H9 (cell line): ENCODE measurements at regions not wholly inside any gene's neighbourhood (a gene's known extent, or its start where the extent isn't known, plus 50 kb on each side); places are given as distances from the start of the nearest gene placed in this dataset.

Experiments used
- DNase-seq: peaks from one replicate; pipeline ENCODE4 v3.0.0-alpha.2; 2017
- H2AFZ ChIP-seq: one replicate; pipeline ENCODE4 v1.6.1; 2013; ENCODE audit warnings: mild to moderate bottlenecking, low read length, control low read depth, moderate library complexity
- H2AK5ac ChIP-seq: 2 replicates; pipeline ENCODE4 v1.6.1; 2013; ENCODE audit warnings: low read length, control low read depth, mixed read lengths; ENCODE audit not compliant: insufficient read length
- H2BK120ac ChIP-seq: one replicate; pipeline ENCODE4 v1.6.1; 2013; ENCODE audit warnings: low read depth, mild to moderate bottlenecking, low read length, control low read depth, inconsistent platforms; ENCODE audit not compliant: poor library complexity, severe bottlenecking
- H2BK12ac ChIP-seq: 2 replicates; pipeline ENCODE4 v1.6.1; 2013; ENCODE audit warnings: low read length, control low read depth, mixed read lengths, low read depth; ENCODE audit not compliant: insufficient read length
- H2BK15ac ChIP-seq: 2 replicates; pipeline ENCODE4 v1.6.1; 2013; ENCODE audit warnings: low read depth, low read length, control low read depth
- H2BK20ac ChIP-seq: one replicate; pipeline ENCODE4 v1.6.1; 2013; ENCODE audit warnings: low read depth, mild to moderate bottlenecking, low read length, control low read depth, inconsistent platforms; ENCODE audit not compliant: poor library complexity, severe bottlenecking
- H2BK5ac ChIP-seq: 2 replicates; pipeline ENCODE4 v1.6.1; 2013; ENCODE audit warnings: low read length, control low read depth, mixed read lengths; ENCODE audit not compliant: insufficient read length
- H3K14ac ChIP-seq: 2 replicates; pipeline ENCODE4 v1.6.1; 2013; ENCODE audit warnings: low read length, control low read depth; ENCODE audit not compliant: insufficient read depth
- H3K18ac ChIP-seq: 2 replicates; pipeline ENCODE4 v1.6.1; 2013; ENCODE audit warnings: low read depth, mild to moderate bottlenecking, mixed read lengths, low read length, control low read depth; ENCODE audit not compliant: insufficient read length
- H3K23ac ChIP-seq: 2 replicates; pipeline ENCODE4 v1.6.1; 2013; ENCODE audit warnings: low read length, control low read depth, mixed read lengths, low read depth; ENCODE audit not compliant: insufficient read length
- H3K23me2 ChIP-seq: 2 replicates; pipeline ENCODE4 v1.6.1; 2013; ENCODE audit warnings: low read depth, mild to moderate bottlenecking, mixed read lengths, low read length, control low read depth; ENCODE audit not compliant: insufficient read length, poor library complexity, severe bottlenecking
- H3K27ac ChIP-seq: 2 replicates; pipeline ENCODE4 v1.5.1; 2013; ENCODE audit warnings: low read length, control low read depth, mixed read lengths, low read depth; ENCODE audit not compliant: insufficient read length
- H3K27me3 ChIP-seq: 2 replicates; pipeline ENCODE4 v1.6.1; 2013; ENCODE audit warnings: low read length, control low read depth, inconsistent platforms; ENCODE audit not compliant: insufficient read depth
- H3K4ac ChIP-seq: 2 replicates; pipeline ENCODE4 v1.6.1; 2013; ENCODE audit warnings: low read depth, mild to moderate bottlenecking, control low read depth, inconsistent platforms, low read length, moderate library complexity
- H3K4me1 ChIP-seq: 2 replicates; pipeline ENCODE4 v1.6.1; 2013; ENCODE audit warnings: low read length, control low read depth, inconsistent platforms; ENCODE audit not compliant: insufficient read depth
- H3K4me2 ChIP-seq: 2 replicates; pipeline ENCODE4 v1.6.1; 2013; ENCODE audit warnings: low read length, control low read depth, mixed read lengths; ENCODE audit not compliant: insufficient read length, insufficient read depth
- H3K56ac ChIP-seq: 2 replicates; pipeline ENCODE4 v1.6.1; 2013; ENCODE audit warnings: low read depth, mild to moderate bottlenecking, mixed read lengths, low read length, control low read depth; ENCODE audit not compliant: insufficient read length
- H3K79me1 ChIP-seq: 2 replicates; pipeline ENCODE4 v1.6.1; 2013; ENCODE audit warnings: low read depth, mild to moderate bottlenecking, moderate library complexity, low read length, control low read depth, inconsistent platforms; ENCODE audit not compliant: insufficient read depth, poor library complexity, severe bottlenecking
- H3K79me2 ChIP-seq: 2 replicates; pipeline ENCODE4 v1.6.1; 2013; ENCODE audit warnings: low read length, control low read depth, inconsistent platforms; ENCODE audit not compliant: insufficient read depth
- H3K9ac ChIP-seq: 2 replicates; pipeline ENCODE4 v1.6.1; 2013; ENCODE audit warnings: low read length, control low read depth, mixed read lengths; ENCODE audit not compliant: insufficient read length; ENCODE audit errors: extremely low read depth
- H3K9me3 ChIP-seq: one replicate; pipeline ENCODE4 v1.6.1; 2013; ENCODE audit warnings: low read depth, low read length, inconsistent platforms; ENCODE audit not compliant: control insufficient read depth
- H3T11ph ChIP-seq: one replicate; pipeline ENCODE4 v1.6.1; 2013; ENCODE audit warnings: mild to moderate bottlenecking, low read length, control low read depth, inconsistent platforms
- H4K20me1 ChIP-seq: one replicate; pipeline ENCODE4 v1.6.1; 2013; ENCODE audit not compliant: control insufficient read depth, insufficient read length, insufficient read depth
- H4K5ac ChIP-seq: 2 replicates; pipeline ENCODE4 v1.6.1; 2013; ENCODE audit warnings: low read depth, mild to moderate bottlenecking, mixed read lengths, low read length, control low read depth; ENCODE audit not compliant: insufficient read length
- H4K8ac ChIP-seq: replicated peaks from 2 replicates; pipeline ENCODE4 v1.6.1; 2013; ENCODE audit warnings: low read length, control low read depth, mixed read lengths, low read depth; ENCODE audit not compliant: insufficient read length
- H4K91ac ChIP-seq: 2 replicates; pipeline ENCODE4 v1.6.1; 2013; ENCODE audit warnings: low read depth, mild to moderate bottlenecking, moderate library complexity, mixed read lengths, low read length, control low read depth; ENCODE audit not compliant: insufficient read length
- H3K27ac Mint-ChIP-seq, 3 experiments: 2 replicates in 2 of 3; 3 replicates in 1 of 3; pipeline ENCODE4 v1.8.0; 2020 to 2021; ENCODE audit warnings: mixed read lengths in 3 of 3, mild to moderate bottlenecking in 1 of 3, moderate library complexity in 1 of 3
- H3K27me3 Mint-ChIP-seq: 2 replicates; pipeline ENCODE4 v1.8.0; 2021; ENCODE audit warnings: low read depth, mild to moderate bottlenecking, moderate library complexity, mixed read lengths
- H3K36me3 Mint-ChIP-seq, 3 experiments: 2 replicates in 2 of 3; 3 replicates in 1 of 3; pipeline ENCODE4 v1.8.0; 2020 to 2021; ENCODE audit warnings: low read depth in 3 of 3, mixed read lengths in 3 of 3; ENCODE audit not compliant: insufficient read depth in 1 of 3
- H3K4me1 Mint-ChIP-seq, 2 experiments: 2 replicates each; pipeline ENCODE4 v1.8.0; 2020; ENCODE audit warnings: mixed read lengths in 2 of 2
- H3K4me3 Mint-ChIP-seq, 2 experiments: 2 replicates in 1 of 2; 3 replicates in 1 of 2; pipeline ENCODE4 v1.8.0; 2020 to 2021; ENCODE audit warnings: mild to moderate bottlenecking in 2 of 2, mixed read lengths in 2 of 2, moderate library complexity in 1 of 2
- H3K9me3 Mint-ChIP-seq, 2 experiments: 2 replicates in 1 of 2; 3 replicates in 1 of 2; pipeline ENCODE4 v1.8.0; 2020; ENCODE audit warnings: mild to moderate bottlenecking in 2 of 2, mixed read lengths in 2 of 2, moderate library complexity in 1 of 2
- CTCF ChIP-seq: fragments of 200-600 bp; sonication (generic); conservative IDR thresholded peaks from 3 replicates; pipeline ENCODE4 v1.8.0; 2021; ENCODE audit warnings: antibody characterized with exemption, mild to moderate bottlenecking
- WGBS: extraction: QIAGEN DNeasy Blood & Tissue Kit; methylation state at CpG from one replicate; pipeline ENCODE4 v1.1.7; 2013; ENCODE audit warnings: missing lambda C conversion rate, low lambda C conversion rate, mixed read lengths; ENCODE audit not compliant: insufficient read length; ENCODE audit errors: extremely low coverage; 5-methylcytosine and 5-hydroxymethylcytosine counted together

- no peak overlapping the region for H2BK5ac ChIP-seq
- no peak overlapping the region for H4K91ac ChIP-seq
- H2AK5ac ChIP-seq: no peak overlapping the region
- TF ChIP-seq CTCF: no peak
- Mint-ChIP-seq H3K4me1 (peaks cover 2 to 3% of the 10 kb centered on the region in 2 experiments; a peak in 3 of 4 replicates), H3K9me3 (peaks cover under 1 to 2% of the 10 kb centered on the region in 2 experiments; a peak in 2 of 5 replicates), H3K27me3 (no peaks in the 10 kb centered on the region; the same call in none of the 2 replicates), H3K36me3 (peaks cover 0 to 4% (median 0%) of the 10 kb centered on the region in 3 experiments; a peak in 3 of 7 replicates), H3K27ac (no peak overlapping the region), H3K4me3 (no peak overlapping the region)
- H3K79me1 ChIP-seq: no peaks in the 10 kb centered on the region
- no peaks in the 10 kb centered on the region for H3K27me3 ChIP-seq
- no peak overlapping the region for H3K14ac ChIP-seq
- no peak overlapping the region for H3K18ac ChIP-seq
- H3K23me2 ChIP-seq: no peaks in the 10 kb centered on the region
- H2BK12ac ChIP-seq: no peak overlapping the region
- H3K9ac ChIP-seq: no peak overlapping the region
- no peak overlapping the region for H2BK20ac ChIP-seq
- H3T11ph ChIP-seq: no peak overlapping the region
- no peaks in the 10 kb centered on the region for H3K4me1 ChIP-seq
- H2BK15ac ChIP-seq: no peak overlapping the region
- WGBS: no CpG with 5 or more reads among the region's 8 CpGs
- no peaks in the 10 kb centered on the region for H3K79me2 ChIP-seq
- no peak overlapping the region for H3K56ac ChIP-seq
- no peak overlapping the region for H4K5ac ChIP-seq
- no peaks in the 10 kb centered on the region for H3K9me3 ChIP-seq
- no peak overlapping the region for H3K4me2 ChIP-seq
- H3K4ac ChIP-seq: no peak overlapping the region
- H2BK120ac ChIP-seq: no peak overlapping the region
- H3K27ac ChIP-seq: no peak overlapping the region
- DNase-seq: no peak
- no peaks in the 10 kb centered on the region for H4K20me1 ChIP-seq
- no peak overlapping the region for H3K23ac ChIP-seq
- H4K8ac ChIP-seq: no peak overlapping the region
- H2AFZ ChIP-seq: no peak overlapping the region
Measured at GRCh38 chr9:85427772-85428171, 314.0 kb downstream of the AGTPBP1 start.
